NCI-H526 (cell line): ENCODE measurements at regions not wholly inside any gene's neighbourhood (a gene's known extent, or its start where the extent isn't known, plus 50 kb on each side); places are given as distances from the start of the nearest gene placed in this dataset.

ENCODE experiments used
- DNase-seq, 2 experiments: peaks; one replicate each; lab custom pipeline; 2025; lab: John Stamatoyannopoulos, UW

- no peak for DNase-seq
These were observed 615.6 kb upstream of the CDH4 start for GRCh38 chr20:60636417-60636816.

DNA sequence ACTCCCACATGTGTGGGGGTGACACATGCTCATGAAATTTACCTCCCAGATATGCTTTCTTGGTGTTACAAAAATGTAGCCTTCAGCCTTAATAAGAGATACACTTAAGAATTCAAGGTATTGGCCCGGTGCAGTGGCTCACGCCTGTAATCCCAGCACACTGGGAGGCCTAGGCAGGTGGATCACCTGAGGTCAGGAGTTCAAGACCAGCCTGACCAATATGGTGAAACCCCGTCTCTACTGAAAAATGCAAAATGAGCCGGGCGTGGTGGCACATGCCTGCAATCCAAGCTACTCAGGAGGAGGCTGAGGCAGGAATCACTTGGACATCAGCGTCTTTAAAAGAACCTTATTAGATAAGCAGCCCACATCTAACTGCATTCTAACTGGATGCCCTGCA lies 614.3 kb upstream of the CDH4 start:
- no peak for DNase-seq

- no peak for DNase-seq
These were observed 613.5 kb upstream of the CDH4 start for GRCh38 chr20:60638430-60639098.

DNA sequence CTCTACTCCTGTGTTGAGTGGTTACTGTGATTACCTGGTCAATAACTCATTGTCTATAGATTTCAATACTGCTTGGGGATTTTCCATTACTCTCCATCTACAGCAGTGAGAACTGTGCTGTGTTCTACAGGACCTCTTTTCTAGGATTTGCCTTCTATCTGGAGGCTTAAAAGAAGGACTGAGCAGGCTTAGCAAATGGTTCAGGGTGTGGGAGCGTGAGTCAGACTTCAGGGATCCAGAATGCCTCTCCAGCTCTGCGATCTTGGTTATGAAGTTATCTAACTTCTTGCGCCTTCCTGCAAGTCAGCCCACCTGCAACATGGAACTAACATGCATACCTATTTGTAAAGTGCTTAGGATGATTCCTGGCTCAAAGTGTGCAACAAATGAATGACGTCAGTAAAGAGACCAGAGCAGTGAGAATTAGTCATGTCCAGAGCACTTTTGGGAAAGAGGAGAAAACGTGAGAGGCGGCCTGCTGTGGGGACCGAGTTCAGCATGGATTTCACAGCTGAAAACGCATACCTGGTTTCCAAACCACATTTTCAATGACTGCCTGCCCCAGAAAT lies 610.1 kb upstream of the CDH4 start:
- no peak for DNase-seq

- DNase-seq: no peak
These were observed 609.5 kb upstream of the CDH4 start for GRCh38 chr20:60642541-60642940.

- DNase-seq: no peak
These were observed 603.5 kb upstream of the CDH4 start for GRCh38 chr20:60648556-60648955.

DNA sequence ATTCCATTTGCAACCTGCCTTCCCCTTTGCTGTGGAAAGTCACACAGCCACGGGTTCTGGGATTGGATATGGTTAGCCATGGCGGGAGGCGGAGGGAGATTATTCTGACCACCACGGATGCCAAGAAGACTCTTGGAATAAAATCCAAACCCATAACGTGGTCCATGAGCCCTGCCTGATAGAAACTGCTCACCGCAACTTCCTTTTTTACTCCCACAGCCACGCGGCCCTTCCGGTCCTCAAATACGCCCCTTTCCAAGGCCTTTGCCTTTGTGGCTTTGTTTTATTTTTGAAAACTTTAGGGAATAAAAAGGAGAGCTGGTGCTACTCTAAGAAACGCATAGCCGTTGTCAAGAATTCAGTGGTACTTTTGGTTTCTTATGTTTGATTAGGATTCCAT lies 602.5 kb upstream of the CDH4 start:
- no peak for DNase-seq

GRCh38 chr20:60650087-60650486 lies 602.0 kb upstream of the CDH4 start:
- DNase-seq: no peak

DNA sequence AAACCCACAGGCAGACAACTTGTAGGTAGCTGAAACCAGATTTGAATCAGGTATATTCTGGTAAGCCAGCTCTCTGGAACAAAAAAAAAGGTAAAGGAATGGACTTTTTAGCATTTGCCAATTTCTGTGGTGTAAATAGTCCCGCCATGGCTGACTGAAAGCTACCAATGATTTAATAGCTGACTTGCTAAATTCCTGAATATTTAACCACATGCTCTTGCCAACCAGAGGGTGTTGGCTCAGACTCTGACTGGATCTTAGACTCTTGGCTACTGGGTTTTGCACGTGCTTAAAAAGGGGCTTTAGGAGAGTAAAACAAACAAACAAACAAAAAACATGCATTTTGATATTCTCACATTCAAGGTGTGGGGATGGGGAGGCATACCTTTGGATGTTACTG lies 600.0 kb upstream of the CDH4 start:
- no peak for DNase-seq

- DNase-seq: no peak
These were observed 599.4 kb upstream of the CDH4 start for GRCh38 chr20:60652615-60653014.

DNA sequence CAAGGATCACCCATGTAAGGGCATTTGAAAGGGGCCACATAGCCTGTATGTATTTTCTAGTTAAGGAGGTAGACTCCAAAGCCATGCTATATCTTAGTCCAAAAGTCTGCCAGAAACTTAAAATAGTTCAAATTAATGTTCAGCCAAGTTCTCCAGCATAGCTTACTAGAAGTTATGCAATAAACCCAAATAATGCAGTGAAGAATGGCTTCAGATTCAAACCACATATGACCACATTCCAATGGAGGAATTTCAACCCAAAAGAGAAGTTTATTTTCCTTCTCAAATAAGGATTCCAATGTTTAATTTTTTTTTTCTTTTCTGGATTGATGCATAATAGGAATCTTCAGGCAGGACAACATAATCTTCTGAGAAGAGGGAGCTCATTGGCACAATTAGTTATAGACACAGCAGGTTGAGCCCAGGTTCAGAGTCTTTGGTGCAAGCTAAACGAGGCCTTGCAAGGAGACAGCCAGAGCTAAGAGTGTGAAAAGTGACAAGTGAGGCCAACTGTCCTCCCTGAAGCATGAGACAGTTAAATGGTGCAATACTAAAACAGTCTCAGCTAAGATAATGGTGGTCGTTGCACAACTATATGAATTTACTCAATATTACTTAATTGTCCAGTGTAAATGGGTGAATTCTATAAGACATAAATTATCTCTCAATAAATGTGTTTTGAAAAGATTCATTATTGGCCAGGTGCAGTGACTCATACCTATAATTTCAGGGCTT lies 598.8 kb upstream of the CDH4 start:
- DNase-seq: no peak

DNA sequence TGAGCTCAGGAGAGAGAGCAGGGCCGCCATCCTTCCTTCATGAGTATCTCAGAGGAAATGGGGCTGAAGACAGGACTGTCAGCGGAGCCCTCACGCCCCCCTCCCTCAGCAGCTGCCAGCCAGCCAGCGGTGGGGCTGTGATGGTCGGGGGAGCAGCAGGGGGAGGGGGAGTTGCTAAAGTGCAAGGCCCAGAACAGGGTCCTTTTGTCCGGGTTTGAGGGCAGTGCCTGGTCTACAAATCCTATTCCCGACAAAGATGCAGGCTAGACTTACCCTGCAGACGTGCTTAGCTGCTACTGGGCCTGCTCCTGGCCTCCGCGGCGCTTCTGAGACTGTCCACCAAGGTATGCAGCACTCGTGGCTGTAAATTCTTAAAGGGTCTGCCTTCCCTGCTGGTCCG lies 593.4 kb upstream of the CDH4 start:
- DNase-seq: no peak

- DNase-seq: no peak
These were observed 592.8 kb upstream of the CDH4 start for GRCh38 chr20:60659240-60659639.

- DNase-seq: peak; percentile 34 to 49
These were observed 589.8 kb upstream of the CDH4 start for GRCh38 chr20:60662307-60662706.

- DNase-seq: no peak
These were observed 588.0 kb upstream of the CDH4 start for GRCh38 chr20:60664106-60664505.

- DNase-seq: peak; percentile 33 to 40
These were observed 584.4 kb upstream of the CDH4 start for GRCh38 chr20:60667641-60668040.

DNA sequence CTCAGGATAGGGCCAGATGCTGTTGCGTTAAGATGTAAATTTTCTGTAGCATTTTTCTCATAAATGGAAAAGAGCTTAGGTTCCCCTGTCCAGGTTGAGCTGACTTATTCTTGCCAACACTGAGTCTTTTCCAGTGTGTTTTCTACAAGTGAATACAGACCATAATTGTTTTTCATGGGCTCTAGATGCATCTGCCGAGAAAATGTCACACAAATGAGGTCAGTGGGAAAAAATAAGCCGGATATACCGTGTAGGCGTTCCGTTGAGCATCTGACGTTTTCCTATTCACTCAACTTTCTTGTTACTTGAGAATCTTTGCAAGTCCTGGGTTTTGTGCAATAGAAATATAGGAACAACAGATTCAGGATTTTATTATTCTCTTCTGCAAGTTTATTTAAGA lies 582.9 kb upstream of the CDH4 start:
- DNase-seq: no peak

DNA sequence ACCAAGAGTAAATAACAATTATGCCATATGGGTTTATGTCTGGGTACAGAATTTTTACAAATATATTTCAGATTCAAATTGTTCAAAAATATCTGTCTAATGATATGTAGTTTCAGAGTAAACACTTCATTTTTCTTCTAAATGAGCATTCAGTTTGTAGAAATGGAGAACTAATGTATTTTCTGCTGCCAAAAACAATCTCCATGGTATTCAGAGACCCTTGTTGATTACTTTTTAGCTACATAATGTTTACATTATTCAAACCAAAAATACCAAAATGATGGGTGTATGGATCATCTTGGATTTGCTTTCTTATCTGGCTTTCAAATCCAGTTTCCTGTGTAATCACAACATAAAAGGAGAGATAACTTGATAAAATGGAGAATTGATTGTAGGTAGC lies 576.0 kb upstream of the CDH4 start:
- DNase-seq: no peak

- DNase-seq: no peak
These were observed 574.2 kb upstream of the CDH4 start for GRCh38 chr20:60677819-60678218.

GRCh38 chr20:60680554-60680953 lies 571.5 kb upstream of the CDH4 start:
- no peak for DNase-seq

- DNase-seq: no peak
These were observed 564.8 kb upstream of the CDH4 start for GRCh38 chr20:60687213-60687612.

GRCh38 chr20:60690771-60691170 lies 561.3 kb upstream of the CDH4 start:
- no peak for DNase-seq

DNA sequence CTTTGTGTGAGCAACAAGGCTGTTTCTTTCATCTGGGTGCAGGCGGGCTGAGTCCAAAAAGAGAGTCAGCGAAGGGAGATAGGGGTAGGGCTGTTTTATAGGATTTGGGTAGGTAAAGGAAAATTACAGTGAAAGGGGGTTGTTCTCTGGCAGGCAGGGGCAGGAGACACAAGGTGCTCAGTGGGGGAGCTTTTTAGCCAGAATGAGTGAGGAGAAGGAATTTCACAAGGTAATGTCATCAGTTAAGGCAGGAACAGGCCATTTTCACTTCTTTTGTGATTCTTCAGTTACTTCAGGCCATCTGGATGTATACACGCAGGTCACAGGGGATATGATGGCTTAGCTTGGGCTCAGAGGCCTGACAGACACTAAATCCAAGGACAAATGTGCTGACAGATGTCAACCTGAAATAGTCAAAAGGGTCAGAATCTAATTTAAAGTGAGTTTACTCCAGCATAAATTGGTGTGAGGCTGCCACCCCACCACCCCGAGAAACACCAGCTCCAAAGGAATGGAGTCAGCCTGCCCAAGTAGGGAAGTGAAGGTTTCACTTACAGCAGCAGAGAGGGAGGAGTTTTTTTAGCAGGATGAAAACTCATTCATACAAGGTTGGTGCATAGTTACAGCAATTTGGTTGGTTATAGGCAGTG lies 560.0 kb upstream of the CDH4 start:
- DNase-seq: no peak
